ENCODE measurements at regions not wholly inside any gene's neighbourhood (a gene's known extent, or its start where the extent isn't known, plus 50 kb on each side); places are given as distances from the start of the nearest gene placed in this dataset.

DNA sequence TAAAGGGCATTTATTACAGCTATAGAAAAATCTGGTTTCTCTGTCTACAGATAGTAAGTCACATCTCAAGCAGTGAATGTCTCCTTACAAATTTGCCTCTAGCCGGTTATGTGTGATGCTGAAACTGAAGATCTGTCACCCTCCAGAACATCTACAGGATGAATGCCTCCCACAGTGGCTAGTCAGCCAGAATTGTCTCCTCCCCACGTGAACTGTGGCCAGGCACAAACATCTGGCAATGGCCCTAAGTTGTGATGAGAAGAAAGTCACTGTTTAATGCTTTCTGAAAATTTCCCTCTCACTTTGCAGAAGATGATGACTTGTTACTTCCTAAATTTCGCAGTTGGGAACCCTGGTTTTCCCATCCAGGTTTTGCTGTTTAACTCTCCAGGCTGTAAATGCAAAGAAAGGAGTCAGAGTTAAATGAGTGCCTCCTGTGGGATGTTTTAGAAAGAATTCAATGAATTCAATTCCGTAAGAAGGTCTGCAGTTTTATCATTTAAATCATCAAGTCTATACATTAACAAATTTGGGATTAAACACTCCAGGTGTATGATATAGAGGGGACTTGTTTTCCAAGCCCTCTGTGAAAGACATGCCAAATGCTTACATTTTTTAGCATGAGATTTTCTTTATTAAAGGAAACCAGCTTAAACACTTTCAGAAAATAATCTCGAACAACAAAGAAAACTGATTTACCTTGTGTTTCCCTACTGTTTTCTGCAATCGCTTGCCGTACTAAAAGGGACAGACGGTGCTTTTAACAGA is 55.4 kb upstream of the TLR3 start:
- Mint-ChIP-seq H3K27ac (no peak overlapping the region), H3K27me3 (ENCODE audit: low read depth) (no peaks in the 10 kb centered on the region), H3K4me3 (no peak overlapping the region), H3K4me1 (no peaks in the 10 kb centered on the region), H3K9me3 (no peaks in the 10 kb centered on the region), H3K36me3 (ENCODE audit: low read depth) (no peaks in the 10 kb centered on the region)
- TF ChIP-seq, protein P1, sequence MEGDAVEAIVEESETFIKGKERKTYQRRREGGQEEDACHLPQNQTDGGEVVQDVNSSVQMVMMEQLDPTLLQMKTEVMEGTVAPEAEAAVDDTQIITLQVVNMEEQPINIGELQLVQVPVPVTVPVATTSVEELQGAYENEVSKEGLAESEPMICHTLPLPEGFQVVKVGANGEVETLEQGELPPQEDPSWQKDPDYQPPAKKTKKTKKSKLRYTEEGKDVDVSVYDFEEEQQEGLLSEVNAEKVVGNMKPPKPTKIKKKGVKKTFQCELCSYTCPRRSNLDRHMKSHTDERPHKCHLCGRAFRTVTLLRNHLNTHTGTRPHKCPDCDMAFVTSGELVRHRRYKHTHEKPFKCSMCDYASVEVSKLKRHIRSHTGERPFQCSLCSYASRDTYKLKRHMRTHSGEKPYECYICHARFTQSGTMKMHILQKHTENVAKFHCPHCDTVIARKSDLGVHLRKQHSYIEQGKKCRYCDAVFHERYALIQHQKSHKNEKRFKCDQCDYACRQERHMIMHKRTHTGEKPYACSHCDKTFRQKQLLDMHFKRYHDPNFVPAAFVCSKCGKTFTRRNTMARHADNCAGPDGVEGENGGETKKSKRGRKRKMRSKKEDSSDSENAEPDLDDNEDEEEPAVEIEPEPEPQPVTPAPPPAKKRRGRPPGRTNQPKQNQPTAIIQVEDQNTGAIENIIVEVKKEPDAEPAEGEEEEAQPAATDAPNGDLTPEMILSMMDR (IDR thresholded peaks at IDR 0.05; ENCODE audit: unreplicated experiment in 3 of 3) = no peak

DNA sequence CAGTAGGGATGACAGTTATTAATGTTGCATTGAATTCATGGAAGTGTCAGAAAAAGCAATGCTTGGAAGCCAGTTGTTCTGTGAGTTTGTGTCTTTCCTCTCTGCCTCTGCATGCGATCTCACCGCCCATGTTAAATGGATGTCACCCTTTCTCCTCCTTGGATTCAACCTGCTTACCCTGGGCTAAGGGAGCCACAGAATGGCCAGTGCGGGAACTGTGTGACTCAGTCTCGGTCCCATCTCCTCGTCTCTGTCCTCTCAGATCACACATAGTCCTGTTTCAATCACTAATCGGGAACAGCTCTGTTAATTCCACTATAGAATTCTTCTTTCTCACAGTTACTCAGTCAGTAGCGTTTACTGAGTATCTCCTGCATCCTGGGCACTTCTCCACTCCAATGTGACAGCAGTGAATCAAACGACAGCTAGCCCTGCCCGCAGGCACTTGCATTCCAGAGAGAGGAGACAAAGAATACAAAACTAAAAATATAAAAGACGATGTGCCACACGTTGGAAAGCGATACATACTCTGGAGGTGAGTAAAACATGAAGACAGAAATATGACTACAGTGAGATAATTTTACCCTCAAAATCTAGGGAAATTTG is 53.6 kb upstream of the TLR3 start:
- Mint-ChIP-seq H3K9me3 (no peaks in the 10 kb centered on the region), H3K36me3 (ENCODE audit: low read depth) (no peaks in the 10 kb centered on the region), H3K27ac (no peak overlapping the region), H3K4me1 (peaks cover 3% of the 10 kb centered on the region), H3K27me3 (ENCODE audit: low read depth) (peaks cover 3% of the 10 kb centered on the region), H3K4me3 (no peak overlapping the region)
- TF ChIP-seq, protein P1 (IDR thresholded peaks at IDR 0.05; ENCODE audit: unreplicated experiment in 3 of 3) = no peak

DNA sequence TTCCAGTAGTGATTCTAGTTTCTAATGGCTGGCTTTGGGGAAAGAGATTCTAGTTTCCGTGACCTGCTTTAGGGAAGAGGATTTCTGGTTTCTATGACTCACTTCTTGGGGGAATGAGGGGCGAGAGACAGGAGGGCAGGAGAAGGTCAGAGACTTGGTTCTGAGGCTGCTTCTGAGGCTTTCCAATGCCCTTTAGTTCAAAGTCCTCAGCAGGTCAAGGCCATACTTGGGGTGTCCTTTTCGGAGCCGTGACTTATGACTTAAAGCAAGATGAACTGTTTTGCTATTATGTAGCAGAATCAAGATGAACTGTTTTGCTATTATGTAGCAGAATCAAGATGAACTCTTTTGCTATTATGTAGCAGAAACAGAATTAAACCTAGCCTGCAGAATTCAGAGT is 52.2 kb upstream of the TLR3 start:
- Mint-ChIP-seq H3K36me3 (ENCODE audit: low read depth) (no peaks in the 10 kb centered on the region), H3K27me3 (ENCODE audit: low read depth) (peaks cover 3% of the 10 kb centered on the region), H3K4me1 (peaks cover 17% of the 10 kb centered on the region), H3K9me3 (no peaks in the 10 kb centered on the region), H3K4me3 (no peak overlapping the region), H3K27ac (no peak overlapping the region)
- TF ChIP-seq, protein P1 (IDR thresholded peaks at IDR 0.05; ENCODE audit: unreplicated experiment in 3 of 3) = no peak

DNA sequence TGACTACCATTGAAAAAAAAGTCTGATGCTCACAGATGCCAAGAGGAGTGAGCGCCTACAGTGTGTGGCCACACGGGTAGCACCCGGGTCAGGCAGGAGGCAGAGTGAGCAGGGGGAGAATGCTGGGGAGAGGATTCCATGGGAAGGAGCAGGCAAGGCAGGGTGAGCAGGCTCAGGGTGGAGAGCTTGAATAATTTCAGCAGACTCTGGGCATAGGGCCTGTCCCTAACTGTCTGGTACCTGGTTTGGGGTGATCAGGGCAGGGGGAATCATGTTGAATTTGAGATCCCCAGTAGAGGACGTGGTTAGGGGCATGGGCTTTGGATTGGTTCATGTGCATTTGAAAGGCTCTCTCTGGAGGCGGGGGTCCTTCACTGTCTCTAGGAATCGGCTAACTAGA is 51.2 kb upstream of the TLR3 start:
- no peaks in the 10 kb centered on the region for H3K36me3 Mint-ChIP-seq (ENCODE audit: low read depth)

DNA sequence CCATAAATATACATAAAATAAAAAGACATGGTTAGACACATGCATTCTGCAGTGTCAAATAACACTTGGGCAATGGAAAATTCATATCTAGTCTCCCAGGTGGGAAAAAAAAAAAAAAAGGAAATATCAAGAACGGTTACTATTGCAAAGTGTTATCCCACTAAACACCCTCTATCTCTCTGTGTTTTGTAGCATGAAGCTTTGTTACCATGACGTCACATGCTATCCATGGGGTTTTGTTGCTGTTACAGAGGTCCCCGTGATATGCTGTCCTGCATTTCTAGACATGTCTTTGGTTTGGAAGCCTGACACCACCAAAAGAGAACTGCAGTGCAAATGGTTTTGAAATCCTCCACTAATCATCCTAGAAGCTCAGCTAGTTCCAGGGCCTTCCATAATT is 50.7 kb upstream of the TLR3 start:
- no peak overlapping the region for H3K27ac Mint-ChIP-seq
- TF ChIP-seq, protein P1 (IDR thresholded peaks at IDR 0.05; ENCODE audit: unreplicated experiment in 3 of 3) = no peak
- H3K4me1 Mint-ChIP-seq = peaks cover 18% of the 10 kb centered on the region
- no peak overlapping the region for H3K4me3 Mint-ChIP-seq
- H3K27me3 Mint-ChIP-seq (ENCODE audit: low read depth) = peaks cover 3% of the 10 kb centered on the region
- no peaks in the 10 kb centered on the region for H3K36me3 Mint-ChIP-seq (ENCODE audit: low read depth)
- no peaks in the 10 kb centered on the region for H3K9me3 Mint-ChIP-seq

More for the DNA sequence above, 51.2 kb upstream of the TLR3 start:
- Mint-ChIP-seq H3K27me3 (ENCODE audit: low read depth) (peaks cover 3% of the 10 kb centered on the region), H3K4me3 (no peak overlapping the region), H3K27ac (no peak overlapping the region), H3K9me3 (no peaks in the 10 kb centered on the region), H3K4me1 (peaks cover 18% of the 10 kb centered on the region)
- TF ChIP-seq, protein P1 (IDR thresholded peaks at IDR 0.05; ENCODE audit: unreplicated experiment in 3 of 3) = no peak

DNA sequence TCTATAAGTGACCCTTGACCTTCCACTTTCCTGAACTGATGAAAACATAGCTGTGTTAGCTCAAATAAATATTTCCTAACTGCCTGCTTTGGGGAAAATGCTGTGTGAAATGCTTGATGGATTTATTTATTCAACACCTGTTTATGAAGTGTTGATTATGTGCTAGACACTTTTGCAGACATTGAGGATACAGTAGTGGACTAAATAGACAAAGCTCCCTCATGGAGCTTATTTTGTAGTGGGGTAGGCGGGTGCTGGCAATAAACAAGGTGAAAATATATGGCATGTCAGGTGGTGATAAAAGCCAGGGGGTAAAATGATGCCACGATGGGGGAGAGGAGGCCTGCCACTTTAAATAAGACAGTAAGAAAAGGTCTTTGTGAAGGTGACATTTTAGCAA is 50.2 kb upstream of the TLR3 start:
- Mint-ChIP-seq H3K4me3 (no peak overlapping the region), H3K27me3 (ENCODE audit: low read depth) (peaks cover 3% of the 10 kb centered on the region), H3K9me3 (no peaks in the 10 kb centered on the region), H3K4me1 (peaks cover 18% of the 10 kb centered on the region), H3K27ac (no peak overlapping the region), H3K36me3 (ENCODE audit: low read depth) (no peaks in the 10 kb centered on the region)
- TF ChIP-seq, protein P1 (IDR thresholded peaks at IDR 0.05; ENCODE audit: unreplicated experiment in 3 of 3) = no peak
